T-cell (primary cell): ENCODE measurements at regions not wholly inside any gene's neighbourhood (a gene's known extent, or its start where the extent isn't known, plus 50 kb on each side); places are given as distances from the start of the nearest gene placed in this dataset.

Experiments
- ATAC-seq, 4 experiments: fragments of 200-7000 bp in 3 of 4; fragments of 150-1000 bp in 1 of 4; cut with Tn5 transposase; replicated peaks in 1 of 4; 1 replicate in 3 of 4; 2 replicates in 1 of 4; pipeline ENCODE4 v1.10.0; 2021; ENCODE audit warnings: moderate library complexity in 3 of 4, mild to moderate bottlenecking in 2 of 4, moderate number of reproducible peaks in 1 of 4
- CTCF ChIA-PET, 2 donors: fragments of 300-600 bp; sonication (Branson Sonifier 250); formaldehyde crosslinking; loops; one replicate each; lab custom pipeline; 2022; ENCODE audit warnings: antibody characterized with exemption in 2 of 2; lab: Charles Lee
- POLR2A ChIA-PET, 2 donors: fragments of 300-600 bp; sonication (Branson Sonifier 250); formaldehyde crosslinking; loops; one replicate each; lab custom pipeline; 2022; ENCODE audit warnings: antibody characterized with exemption in 2 of 2; lab: Charles Lee
- DNase-seq, 35 experiments: peaks; one replicate each; pipeline versions ENCODE4 v3.0.0 to v3.0.0-alpha.2; 2013 to 2023
- H3K27ac ChIP-seq: one replicate; pipeline ENCODE4 v1.5.1; 2013; ENCODE audit warnings: low read length
- H3K27me3 ChIP-seq, 2 experiments: replicated peaks in 1 of 2; 1 replicate in 1 of 2; 2 replicates in 1 of 2; pipeline versions ENCODE4 v1.6.1 to v1.7.0; 2013; ENCODE audit warnings: low read length in 1 of 2, mixed read lengths in 1 of 2; ENCODE audit not compliant: control insufficient read depth in 2 of 2, insufficient read depth in 2 of 2; ENCODE audit errors: extremely low read depth in 1 of 2
- H3K36me3 ChIP-seq, 2 donors: 1 replicate in 1 of 2; 2 replicates in 1 of 2; pipeline versions ENCODE4 v1.6.1 to v1.7.0; 2013; ENCODE audit warnings: low read length in 1 of 2; ENCODE audit not compliant: control insufficient read depth in 2 of 2, insufficient read depth in 1 of 2; ENCODE audit errors: extremely low read depth in 1 of 2
- H3K4me1 ChIP-seq, 2 experiments: 1 replicate in 1 of 2; 2 replicates in 1 of 2; pipeline versions ENCODE4 v1.6.1 to v1.7.0; 2013; ENCODE audit warnings: low read length in 2 of 2, mixed read lengths in 1 of 2; ENCODE audit not compliant: insufficient read depth in 2 of 2, control insufficient read depth in 1 of 2; ENCODE audit errors: extremely low read depth in 1 of 2
- H3K4me3 ChIP-seq, 2 donors: 1 replicate in 1 of 2; 2 replicates in 1 of 2; pipeline versions ENCODE4 v1.5.1 to v1.7.0; 2013; ENCODE audit warnings: mild to moderate bottlenecking in 2 of 2, low read length in 1 of 2, moderate library complexity in 1 of 2; ENCODE audit not compliant: control insufficient read depth in 1 of 2; ENCODE audit errors: extremely low read depth in 1 of 2
- H3K9me3 ChIP-seq: 2 replicates; pipeline ENCODE4 v1.7.0; 2013
- H3K27ac Mint-ChIP-seq, 2 donors: one replicate each; pipeline ENCODE4 v1.8.0; 2020 to 2021; ENCODE audit warnings: mild to moderate bottlenecking in 2 of 2, mixed read lengths in 2 of 2
- H3K27me3 Mint-ChIP-seq, 2 donors: one replicate each; pipeline ENCODE4 v1.8.0; 2021 to 2022; ENCODE audit warnings: mixed read lengths in 2 of 2
- H3K36me3 Mint-ChIP-seq: one replicate; pipeline ENCODE4 v1.8.0; 2021; ENCODE audit warnings: mixed read lengths
- H3K4me1 Mint-ChIP-seq, 3 donors: one replicate each; pipeline ENCODE4 v1.8.0; 2020 to 2022; ENCODE audit warnings: mixed read lengths in 3 of 3, mild to moderate bottlenecking in 1 of 3
- H3K4me3 Mint-ChIP-seq, 3 donors: one replicate each; pipeline ENCODE4 v1.8.0; 2020 to 2022; ENCODE audit warnings: mild to moderate bottlenecking in 3 of 3, mixed read lengths in 3 of 3, moderate library complexity in 3 of 3
- H3K9me3 Mint-ChIP-seq, 3 donors: one replicate each; pipeline ENCODE4 v1.8.0; 2020 to 2022; ENCODE audit warnings: mixed read lengths in 3 of 3
- WGBS: methylation state at CpG from one replicate; pipeline ENCODE4 v1.1.5; 2013; ENCODE audit warnings: missing lambda C conversion rate; ENCODE audit not compliant: insufficient coverage; 5-methylcytosine and 5-hydroxymethylcytosine counted together

DNA sequence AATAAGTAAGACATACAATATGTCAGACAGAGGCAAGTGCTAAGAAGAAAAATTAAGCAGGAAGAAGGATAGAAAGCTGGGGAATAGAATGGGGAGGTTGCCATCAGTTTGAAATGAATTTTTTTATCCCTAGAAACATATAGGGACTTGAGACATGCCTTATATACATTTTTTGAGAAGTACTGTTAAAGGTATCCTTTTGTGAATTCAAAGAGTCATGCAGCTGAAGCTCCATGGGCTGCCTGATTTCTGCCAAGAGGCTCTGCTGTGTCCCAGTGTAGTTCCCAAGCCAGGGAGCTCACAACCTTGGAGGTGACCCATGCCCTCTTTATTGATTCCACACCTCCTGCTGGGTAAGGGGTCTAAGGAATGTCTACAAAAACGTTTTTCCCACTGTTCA is 564.6 kb upstream of the DIPK2B start:
- DNase-seq (no peak), ATAC-seq (no peak)
- peak overlapping the region in 1 of 3 donors; percentile 31 for H3K4me3 Mint-ChIP-seq
- no peaks in the 10 kb centered on the region for H3K36me3 ChIP-seq
- no peak overlapping the region for H3K4me3 ChIP-seq
- ChIA-PET POLR2A (interaction anchor here in 1 of 2 donors (0.7 kb wide), 1 partner anchor 51 kb away, joined by 3 read pairs; no protein-coding TSS in a partner anchor), CTCF (interaction anchor here in 1 of 2 donors (1.1 kb wide), 1 partner anchor 37 kb away, joined by 3 read pairs; no protein-coding TSS in a partner anchor)
- peaks cover 43 to 61% (median 47%) of the 10 kb centered on the region in 3 donors for H3K4me1 Mint-ChIP-seq
- peaks cover 3% of the 10 kb centered on the region for H3K36me3 Mint-ChIP-seq
- no peaks in the 10 kb centered on the region for H3K9me3 ChIP-seq
- no peaks in the 10 kb centered on the region for H3K9me3 Mint-ChIP-seq
- no CpG with 5 or more reads among the region's 1 CpG for WGBS
- peaks cover 0 to 6% of the 10 kb centered on the region in 2 donors for H3K27me3 Mint-ChIP-seq
- H3K27me3 ChIP-seq: no peaks in the 10 kb centered on the region
- peak overlapping the region; percentile 91 for H3K27ac ChIP-seq
- peak overlapping the region; percentile 59 to 84 for H3K27ac Mint-ChIP-seq
- peaks cover 0 to 21% of the 10 kb centered on the region in 2 experiments for H3K4me1 ChIP-seq

DNA sequence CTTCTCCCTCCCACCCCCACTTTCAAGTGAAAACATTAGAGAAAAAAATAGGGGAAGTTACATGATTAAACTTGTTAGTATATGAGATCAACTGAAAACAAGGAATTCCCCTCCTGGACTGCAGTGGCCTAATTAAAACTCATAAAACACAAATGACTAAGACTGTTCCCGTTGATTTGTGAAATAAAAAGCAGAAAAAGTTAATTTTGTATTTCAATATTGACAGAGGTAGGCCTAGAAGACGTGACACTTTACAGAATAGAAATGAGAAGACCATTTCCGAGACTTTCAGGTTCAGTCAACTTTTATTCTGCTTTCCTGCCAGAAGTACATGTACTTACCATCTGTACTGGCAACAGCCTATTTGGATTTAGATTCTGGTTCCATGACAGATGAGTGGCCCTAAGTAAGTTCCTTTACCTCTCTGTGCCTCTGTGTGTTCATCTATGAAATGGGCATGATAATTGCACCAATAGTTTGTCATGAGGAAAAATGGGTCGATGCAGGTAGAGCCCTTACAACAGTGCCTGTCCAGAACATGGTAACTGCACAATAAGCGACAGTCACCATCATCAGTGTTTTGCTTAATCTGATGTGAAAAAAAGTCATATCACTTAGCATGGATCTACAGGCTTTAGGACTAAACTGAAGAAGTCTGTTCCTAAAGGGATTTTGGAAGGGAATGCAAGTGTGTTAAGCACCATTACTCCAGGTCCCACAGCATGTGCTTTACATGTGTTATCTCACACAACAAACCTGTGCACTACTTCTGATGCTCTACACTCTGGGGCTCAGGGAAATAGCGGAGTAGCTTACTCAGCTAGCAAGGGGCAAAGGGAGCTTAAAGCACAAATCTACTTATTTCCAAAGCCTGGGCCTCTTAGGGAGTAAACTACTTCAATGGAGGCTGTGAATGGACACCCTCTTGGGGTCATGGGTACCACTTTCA is 562.3 kb upstream of the DIPK2B start:
- DNase-seq: peak in 1 of 35 experiments; percentile 41
- no peaks in the 10 kb centered on the region for H3K9me3 Mint-ChIP-seq

DNA sequence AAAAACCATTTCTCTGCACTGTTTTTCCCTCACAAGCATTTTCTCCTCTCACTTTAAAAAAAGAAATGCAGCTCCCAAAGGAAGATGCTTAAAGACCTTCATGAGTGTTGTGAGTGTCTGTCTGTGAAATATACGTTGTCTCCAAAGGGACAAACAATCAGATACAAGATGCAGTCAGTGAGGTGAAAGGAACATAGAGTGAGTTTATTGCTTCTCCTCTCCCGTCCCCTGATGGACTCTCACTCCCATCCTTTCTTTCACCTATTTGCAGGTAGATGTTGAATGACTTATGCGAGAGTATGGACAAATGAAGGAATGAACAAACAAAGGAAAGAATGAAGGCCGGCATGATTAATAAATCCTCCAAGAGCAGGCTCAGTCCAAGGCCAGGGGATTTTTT is 561.2 kb upstream of the DIPK2B start:
- Mint-ChIP-seq H3K4me3 (peak overlapping the region; percentile 2 to 53 (median 7)), H3K27ac (peak overlapping the region; percentile 57 to 93), H3K36me3 (peaks cover 3% of the 10 kb centered on the region), H3K27me3 (peaks cover 0 to 7% of the 10 kb centered on the region in 2 donors), H3K4me1 (peaks cover 52 to 80% (median 61%) of the 10 kb centered on the region in 3 donors), H3K9me3 (no peaks in the 10 kb centered on the region)
- DNase-seq (no peak), ATAC-seq (no peak)
- no CpG with 5 or more reads among the region's 4 CpGs for WGBS
- ChIA-PET CTCF (no interaction called here), POLR2A (no interaction called here)
- Histone ChIP-seq H3K36me3 (no peaks in the 10 kb centered on the region), H3K4me1 (peaks cover 17 to 34% of the 10 kb centered on the region in 2 experiments), H3K9me3 (no peaks in the 10 kb centered on the region), H3K27ac (peak overlapping the region; percentile 42), H3K27me3 (no peaks in the 10 kb centered on the region), H3K4me3 (no peak overlapping the region)

More for the DNA sequence above, 562.3 kb upstream of the DIPK2B start:
- H3K27me3 ChIP-seq: no peaks in the 10 kb centered on the region
- Mint-ChIP-seq H3K36me3 (peaks cover 3% of the 10 kb centered on the region), H3K4me3 (peak overlapping the region in 2 of 3 donors; percentile 22 to 41), H3K27ac (peak overlapping the region; percentile 78 to 93), H3K4me1 (peaks cover 56 to 77% (median 60%) of the 10 kb centered on the region in 3 donors), H3K27me3 (peaks cover 0 to 7% of the 10 kb centered on the region in 2 donors)
- H3K4me3 ChIP-seq: no peak overlapping the region
- H3K4me1 ChIP-seq: peaks cover 13 to 33% of the 10 kb centered on the region in 2 experiments
- H3K36me3 ChIP-seq: no peaks in the 10 kb centered on the region
- no peak for ATAC-seq
- H3K9me3 ChIP-seq: no peaks in the 10 kb centered on the region
- peak overlapping the region; percentile 42 for H3K27ac ChIP-seq
- ChIA-PET CTCF (interaction anchor here in 1 of 2 donors (1.1 kb wide), 1 partner anchor 11 kb away, joined by 4 read pairs; no protein-coding TSS in a partner anchor), POLR2A (interaction anchor here in 1 of 2 donors (1.0 kb wide), 1 partner anchor 1080 kb away, joined by 3 read pairs; no protein-coding TSS in a partner anchor)
- 83% methylated on average over 1 of the region's 6 CpGs for WGBS

DNA sequence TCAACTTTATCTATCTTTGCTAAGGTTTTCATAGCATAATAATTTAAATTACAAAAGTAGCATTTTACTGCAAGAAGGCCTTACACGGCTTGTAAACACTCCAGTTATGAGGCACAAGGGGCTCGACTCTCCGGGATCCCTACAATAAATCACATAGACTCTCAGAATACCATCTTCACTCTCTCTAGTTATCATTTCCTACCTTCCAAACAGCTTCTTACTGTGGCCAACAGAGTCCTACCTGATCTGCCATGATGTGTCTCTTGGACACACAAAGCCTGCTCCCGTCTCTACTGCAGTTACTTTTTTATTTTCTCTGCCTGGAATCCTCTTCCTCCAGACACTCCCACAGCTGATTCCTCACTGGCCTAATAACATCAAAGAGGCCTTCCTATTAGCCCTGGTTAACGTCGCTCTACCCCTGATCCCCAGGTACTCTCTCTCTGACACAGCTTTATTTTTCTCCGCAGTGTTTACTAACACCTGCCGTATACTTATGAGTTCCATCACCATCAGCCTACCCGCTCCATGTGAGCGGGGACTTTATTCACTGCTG is 559.6 kb upstream of the DIPK2B start:
- no peak overlapping the region for H3K4me3 ChIP-seq
- no peaks in the 10 kb centered on the region for H3K9me3 ChIP-seq
- peak overlapping the region; percentile 2 to 59 (median 33) for H3K4me3 Mint-ChIP-seq
- H3K27ac Mint-ChIP-seq: peak overlapping the region; percentile 72 to 89
- no peaks in the 10 kb centered on the region for H3K36me3 ChIP-seq
- H3K27ac ChIP-seq: peak overlapping the region; percentile 84
- no peak for DNase-seq
- H3K9me3 Mint-ChIP-seq: no peaks in the 10 kb centered on the region
- peaks cover 54 to 86% (median 63%) of the 10 kb centered on the region in 3 donors for H3K4me1 Mint-ChIP-seq
- ATAC-seq: no peak
- CTCF ChIA-PET: interaction anchor here in 1 of 2 donors (1.3 kb wide), 1 partner anchor 11 kb away, joined by 3 read pairs; no protein-coding TSS in a partner anchor
- POLR2A ChIA-PET: interaction anchor here in 1 of 2 donors (0.8 to 1.2 kb wide), 4 partner anchors 9 to 48 kb away, joined by 3 to 9 read pairs (median 4); no protein-coding TSS in a partner anchor
- H3K36me3 Mint-ChIP-seq: peaks cover 3% of the 10 kb centered on the region
- H3K4me1 ChIP-seq: peaks cover 19 to 34% of the 10 kb centered on the region in 2 experiments
- no peaks in the 10 kb centered on the region for H3K27me3 ChIP-seq
- 62% methylated on average over 6 of the region's 10 CpGs for WGBS
- peaks cover 0 to 7% of the 10 kb centered on the region in 2 donors for H3K27me3 Mint-ChIP-seq

DNA sequence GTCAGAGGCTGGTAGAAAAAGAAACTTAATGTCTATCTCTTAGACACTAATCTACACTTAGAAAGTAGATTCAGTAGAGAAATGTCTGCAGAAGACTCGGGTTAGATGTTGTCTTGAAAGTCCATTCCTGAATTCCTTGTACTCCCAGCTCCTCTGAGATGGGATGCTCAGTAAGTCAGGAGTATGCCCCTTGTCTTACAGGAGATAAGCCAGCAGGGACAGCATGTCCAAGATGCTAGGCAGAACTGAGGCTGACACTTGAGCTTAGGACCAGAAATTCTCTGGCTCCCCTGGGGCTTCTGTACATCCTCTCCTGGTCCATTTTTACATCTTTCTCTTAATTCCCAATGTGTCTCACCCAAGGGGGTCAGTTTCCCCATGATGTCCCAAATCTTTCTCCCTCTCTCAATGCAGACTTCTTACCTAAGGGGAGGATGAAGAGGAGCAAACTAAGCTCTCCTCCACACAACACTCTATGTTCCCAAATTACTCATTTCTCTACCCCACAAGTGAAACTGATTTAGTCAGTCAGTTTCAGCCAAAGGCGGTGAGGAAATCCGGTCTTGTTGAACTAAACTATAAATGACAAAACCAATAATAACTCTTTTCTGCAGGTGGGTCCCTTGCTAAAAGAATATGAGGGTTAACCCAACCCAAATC is 558.2 kb upstream of the DIPK2B start:
- DNase-seq: peak in 6 of 35 experiments; percentile 0 to 57 (median 8)
- Mint-ChIP-seq H3K4me1 (peaks cover 54 to 82% (median 60%) of the 10 kb centered on the region in 3 donors), H3K4me3 (peak overlapping the region; percentile 48 to 81 (median 54)), H3K36me3 (peaks cover 3% of the 10 kb centered on the region), H3K27me3 (peaks cover 0 to 7% of the 10 kb centered on the region in 2 donors), H3K27ac (peak overlapping the region; percentile 80 to 97), H3K9me3 (no peaks in the 10 kb centered on the region)
- WGBS: no CpG with 5 or more reads among the region's 3 CpGs
- Histone ChIP-seq H3K27me3 (no peaks in the 10 kb centered on the region), H3K4me1 (peaks cover 24 to 39% of the 10 kb centered on the region in 2 experiments), H3K27ac (peak overlapping the region; percentile 84), H3K9me3 (no peaks in the 10 kb centered on the region), H3K36me3 (no peaks in the 10 kb centered on the region), H3K4me3 (peak overlapping the region in 1 of 2 donors; percentile 10)
- ChIA-PET POLR2A (interaction anchor here in 1 of 2 donors (0.6 to 1.1 kb wide), 3 partner anchors 8 to 887 kb away, joined by 3 to 6 read pairs (median 3); no protein-coding TSS in a partner anchor), CTCF (interaction anchor here in 1 of 2 donors (0.5 to 1.7 kb wide), 4 partner anchors 9 to 43 kb away, joined by 3 to 4 read pairs (median 3); no protein-coding TSS in a partner anchor)
- ATAC-seq: peak; percentile 65 to 67 (median 66)
